Sigmoid colon (tissue), 6 donors: ENCODE measurements at regions not wholly inside any gene's neighbourhood (a gene's known extent, or its start where the extent isn't known, plus 50 kb on each side); places are given as distances from the start of the nearest gene placed in this dataset.

Source experiments
- DNase-seq: peaks from one replicate; pipeline ENCODE4 v3.0.0-alpha.2; 2019
- H3K27ac ChIP-seq, 4 donors: fragments of 200-600 bp; sonication (generic); one replicate each; pipeline ENCODE4 v1.5.1; 2016 to 2019; ENCODE audit warnings: mild to moderate bottlenecking in 1 of 4
- H3K27me3 ChIP-seq, 3 donors: fragments of 200-600 bp; sonication (generic); one replicate each; pipeline ENCODE4 v1.5.1; 2019; ENCODE audit warnings: mild to moderate bottlenecking in 1 of 3
- H3K36me3 ChIP-seq, 4 donors: fragments of 200-600 bp; sonication (generic); one replicate each; pipeline ENCODE4 v1.5.1; 2016 to 2019
- H3K4me1 ChIP-seq, 4 donors: fragments of 200-600 bp; sonication (generic); one replicate each; pipeline ENCODE4 v1.5.1; 2017 to 2019
- H3K4me3 ChIP-seq, 4 donors: fragments of 200-600 bp; sonication (generic); one replicate each; pipeline ENCODE4 v1.5.1; 2017 to 2019; ENCODE audit warnings: mild to moderate bottlenecking in 2 of 4, moderate library complexity in 1 of 4
- H3K9me3 ChIP-seq, 4 donors: fragments of 200-600 bp in 3 of 4; sonication (generic) in 3 of 4; one replicate each; pipeline versions ENCODE4 v1.5.1 to v1.6.1; 2013 to 2019
- EP300 ChIP-seq, 4 donors: sonication (generic); formaldehyde crosslinking; IDR thresholded peaks; one replicate each; pipeline ENCODE4 v1.6.1; 2017; ENCODE audit warnings: antibody characterized with exemption in 4 of 4
- POLR2A ChIP-seq, 2 donors: fragments of 450-650 bp; IDR thresholded peaks; one replicate each; pipeline ENCODE4 v1.6.1; 2016; ENCODE audit warnings: antibody characterized with exemption in 2 of 2, mild to moderate bottlenecking in 2 of 2, moderate library complexity in 2 of 2
- POLR2AphosphoS5 ChIP-seq, 4 donors: sonication (generic); formaldehyde crosslinking; IDR thresholded peaks; one replicate each; pipeline ENCODE4 v1.6.1; 2017; ENCODE audit warnings: antibody characterized with exemption in 4 of 4
- WGBS, 2 donors: extraction: QIAGEN DNeasy Blood & Tissue Kit; methylation state at CpG; one replicate each; pipeline ENCODE4 v1.1.7; 2013; 5-methylcytosine and 5-hydroxymethylcytosine counted together
- intact Hi-C: fragments of 100-400 bp; cut with DNase I; formaldehyde crosslinking; loops from one replicate; pipeline ENCODE4 v1.15.1; 2023
- TF ChIP-seq, protein P1 (sequence below), 4 experiments: fragments of 450-650 bp in 3 of 4; fragments of 200-600 bp in 1 of 4; IDR thresholded peaks; one replicate each; pipeline ENCODE4 v1.5.1; 2016 to 2019; ENCODE audit warnings: antibody characterized with exemption in 4 of 4, mild to moderate bottlenecking in 3 of 4, moderate library complexity in 2 of 4
- donor health status: healthy with polysubstance abuse.
- donor health status: healthy.

DNA sequence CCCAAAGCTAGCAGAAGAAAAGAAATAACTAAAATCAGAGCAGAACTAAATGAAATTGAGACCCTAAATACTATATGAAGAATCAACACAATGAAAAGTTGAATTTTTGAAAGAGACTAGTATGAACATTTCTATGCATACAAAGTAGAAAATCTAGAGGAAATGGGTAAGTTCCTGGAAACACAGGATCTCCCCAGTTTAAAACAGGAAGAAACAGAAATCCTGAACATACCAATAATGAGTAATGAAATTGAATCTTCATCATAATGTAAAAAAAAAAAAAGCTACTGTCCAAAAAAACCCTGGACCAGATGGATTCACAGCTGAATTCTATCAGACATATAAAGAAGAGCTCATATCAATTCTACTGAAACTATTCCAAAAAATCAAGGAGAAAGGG is 233.5 kb downstream of the PLPP3 start:
- TF ChIP-seq POLR2A (IDR thresholded peaks at IDR 0.05) (no peak), POLR2AphosphoS5 (IDR thresholded peaks at IDR 0.05) (no peak), EP300 (IDR thresholded peaks at IDR 0.05) (no peak)
- TF ChIP-seq, protein P1, sequence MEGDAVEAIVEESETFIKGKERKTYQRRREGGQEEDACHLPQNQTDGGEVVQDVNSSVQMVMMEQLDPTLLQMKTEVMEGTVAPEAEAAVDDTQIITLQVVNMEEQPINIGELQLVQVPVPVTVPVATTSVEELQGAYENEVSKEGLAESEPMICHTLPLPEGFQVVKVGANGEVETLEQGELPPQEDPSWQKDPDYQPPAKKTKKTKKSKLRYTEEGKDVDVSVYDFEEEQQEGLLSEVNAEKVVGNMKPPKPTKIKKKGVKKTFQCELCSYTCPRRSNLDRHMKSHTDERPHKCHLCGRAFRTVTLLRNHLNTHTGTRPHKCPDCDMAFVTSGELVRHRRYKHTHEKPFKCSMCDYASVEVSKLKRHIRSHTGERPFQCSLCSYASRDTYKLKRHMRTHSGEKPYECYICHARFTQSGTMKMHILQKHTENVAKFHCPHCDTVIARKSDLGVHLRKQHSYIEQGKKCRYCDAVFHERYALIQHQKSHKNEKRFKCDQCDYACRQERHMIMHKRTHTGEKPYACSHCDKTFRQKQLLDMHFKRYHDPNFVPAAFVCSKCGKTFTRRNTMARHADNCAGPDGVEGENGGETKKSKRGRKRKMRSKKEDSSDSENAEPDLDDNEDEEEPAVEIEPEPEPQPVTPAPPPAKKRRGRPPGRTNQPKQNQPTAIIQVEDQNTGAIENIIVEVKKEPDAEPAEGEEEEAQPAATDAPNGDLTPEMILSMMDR (IDR thresholded peaks at IDR 0.05): no peak

DNA sequence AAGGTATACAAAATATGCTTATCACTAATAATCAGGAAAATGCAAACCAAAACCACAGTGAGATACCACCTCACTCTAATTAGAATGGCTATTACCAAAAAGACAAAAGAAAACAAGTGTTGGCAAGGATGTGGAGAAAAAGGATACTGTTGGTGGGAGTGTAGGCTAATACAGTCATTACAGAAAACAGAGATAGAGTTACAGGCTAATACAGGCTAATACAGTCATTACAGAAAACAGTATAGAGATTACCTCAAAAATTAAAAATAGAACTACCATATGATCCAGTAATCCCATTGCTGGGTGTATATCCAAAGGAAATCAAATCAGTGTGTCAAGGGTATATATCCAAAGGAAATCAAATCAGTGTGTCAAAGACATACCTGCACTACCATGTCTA is 238.4 kb downstream of the PLPP3 start:
- intact Hi-C loops: no loop called here
- Histone ChIP-seq H3K36me3 (no peaks in the 10 kb centered on the region), H3K9me3 (peaks cover 0 to 4% (median 0%) of the 10 kb centered on the region in 4 donors), H3K4me3 (no peak overlapping the region), H3K27me3 (no peaks in the 10 kb centered on the region), H3K27ac (no peak overlapping the region), H3K4me1 (no peaks in the 10 kb centered on the region)
- TF ChIP-seq EP300 (IDR thresholded peaks at IDR 0.05) (no peak), POLR2AphosphoS5 (IDR thresholded peaks at IDR 0.05) (no peak), POLR2A (IDR thresholded peaks at IDR 0.05) (no peak)
- TF ChIP-seq, protein P1 (IDR thresholded peaks at IDR 0.05): no peak
- no peak for DNase-seq

More for the DNA sequence above, 233.5 kb downstream of the PLPP3 start:
- H3K4me1 ChIP-seq: no peaks in the 10 kb centered on the region
- no peak overlapping the region for H3K4me3 ChIP-seq
- no peaks in the 10 kb centered on the region for H3K36me3 ChIP-seq
- H3K9me3 ChIP-seq: peaks cover 0 to 4% (median 0%) of the 10 kb centered on the region in 4 donors
- no peaks in the 10 kb centered on the region for H3K27me3 ChIP-seq
- no peak overlapping the region for H3K27ac ChIP-seq
- intact Hi-C loops: no loop called here
- no peak for DNase-seq

DNA sequence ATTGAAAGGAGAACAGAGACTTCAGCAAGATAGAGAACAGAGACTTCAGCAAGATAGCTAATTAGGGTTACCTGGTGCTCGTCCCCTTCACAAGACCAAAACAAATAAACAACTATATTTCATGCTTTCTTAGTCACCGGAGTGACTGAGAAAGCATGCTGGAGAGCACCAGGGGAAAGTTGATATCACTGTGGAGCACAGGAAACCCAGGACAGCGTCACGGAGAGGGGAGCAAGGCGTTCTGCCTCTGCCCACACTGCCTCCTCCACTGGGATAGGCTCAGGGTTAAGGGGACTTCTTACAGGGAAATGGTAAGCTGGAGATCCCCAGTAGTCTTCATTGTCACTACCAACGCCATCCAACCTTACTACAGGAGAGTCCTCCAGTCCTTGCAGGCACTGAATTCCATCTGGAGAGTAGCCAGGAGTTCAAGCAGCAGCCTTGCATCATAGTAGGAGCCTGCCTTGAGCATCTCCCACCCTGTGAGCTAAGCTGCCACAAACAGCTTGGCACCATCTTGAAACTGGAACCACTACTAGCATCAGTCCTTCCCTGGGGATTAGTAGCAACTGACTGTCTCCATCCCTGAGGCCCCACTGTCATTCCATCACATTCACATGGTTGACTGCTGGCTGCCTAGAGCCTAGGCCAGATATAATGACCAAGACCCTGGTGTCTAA is 239.4 kb downstream of the PLPP3 start:
- TF ChIP-seq POLR2AphosphoS5 (IDR thresholded peaks at IDR 0.05) (no peak), EP300 (IDR thresholded peaks at IDR 0.05) (no peak), POLR2A (IDR thresholded peaks at IDR 0.05) (no peak)
- TF ChIP-seq, protein P1 (IDR thresholded peaks at IDR 0.05): no peak
- 81 to 88% methylated on average over 6 of the region's 6 CpGs for WGBS, 2 donors
- Histone ChIP-seq H3K27me3 (no peaks in the 10 kb centered on the region), H3K4me3 (no peak overlapping the region), H3K9me3 (peaks cover 0 to 4% (median 0%) of the 10 kb centered on the region in 4 donors), H3K36me3 (no peaks in the 10 kb centered on the region), H3K4me1 (no peaks in the 10 kb centered on the region), H3K27ac (no peak overlapping the region)
- intact Hi-C loops: no loop called here
- no peak for DNase-seq

DNA sequence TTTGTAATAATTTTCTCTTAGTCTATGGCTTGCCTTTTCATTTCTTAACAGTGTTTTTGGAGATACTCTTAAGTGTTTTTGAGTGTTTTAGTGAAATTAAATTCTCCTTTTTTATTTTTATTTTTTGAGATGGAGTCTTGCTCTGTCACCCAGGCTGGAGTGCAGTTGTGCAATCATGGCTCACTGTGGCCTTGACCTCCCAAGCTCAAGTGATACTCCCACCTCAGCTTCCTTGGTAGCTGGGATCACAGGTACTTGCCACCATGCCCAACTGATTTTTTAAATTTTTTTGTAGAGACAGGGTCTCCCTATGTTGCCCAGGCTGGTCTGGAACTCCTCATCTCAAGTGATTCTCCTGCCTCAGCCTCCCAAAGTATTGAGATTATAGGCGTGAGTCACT is 240.3 kb downstream of the PLPP3 start:
- no peak for DNase-seq
- H3K36me3 ChIP-seq: no peaks in the 10 kb centered on the region
- no peaks in the 10 kb centered on the region for H3K4me1 ChIP-seq
- no peaks in the 10 kb centered on the region for H3K27me3 ChIP-seq
- H3K4me3 ChIP-seq: no peak overlapping the region
- H3K9me3 ChIP-seq: no peaks in the 10 kb centered on the region
- no peak overlapping the region for H3K27ac ChIP-seq
- intact Hi-C loops: no loop called here
- 88% methylated on average over 1 of the region's 1 CpG for WGBS, 2 donors
- TF ChIP-seq, protein P1 (IDR thresholded peaks at IDR 0.05): no peak
- TF ChIP-seq POLR2A (IDR thresholded peaks at IDR 0.05) (no peak), EP300 (IDR thresholded peaks at IDR 0.05) (no peak), POLR2AphosphoS5 (IDR thresholded peaks at IDR 0.05) (no peak)

DNA sequence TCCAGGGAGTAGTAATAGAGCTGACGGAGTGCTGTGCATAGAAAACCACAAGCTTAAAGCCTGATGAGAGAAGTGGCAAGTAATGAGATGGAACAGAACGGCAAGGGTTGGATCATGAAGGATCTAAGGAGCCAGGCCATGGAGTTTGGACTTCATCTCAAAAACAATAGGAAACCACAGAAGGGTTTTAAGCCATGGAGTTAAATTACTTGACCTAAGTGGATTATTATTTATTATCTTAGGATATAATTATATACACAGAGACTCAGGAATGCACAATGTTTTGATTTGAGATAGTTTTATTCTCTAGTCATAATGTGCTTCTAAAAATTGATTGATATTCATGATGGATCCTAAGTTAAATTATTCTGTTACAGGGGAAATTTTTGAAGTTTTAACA is 242.4 kb downstream of the PLPP3 start:
- 79 to 83% methylated on average over 2 of the region's 2 CpGs for WGBS, 2 donors
- TF ChIP-seq POLR2AphosphoS5 (IDR thresholded peaks at IDR 0.05): no peak
- no peak for TF ChIP-seq POLR2A (IDR thresholded peaks at IDR 0.05)
- TF ChIP-seq EP300 (IDR thresholded peaks at IDR 0.05): no peak
- DNase-seq: no peak
- H3K4me1 ChIP-seq: no peaks in the 10 kb centered on the region
- H3K27ac ChIP-seq: no peak overlapping the region
- no peaks in the 10 kb centered on the region for H3K9me3 ChIP-seq
- H3K27me3 ChIP-seq: no peaks in the 10 kb centered on the region
- no peaks in the 10 kb centered on the region for H3K36me3 ChIP-seq
- no peak overlapping the region for H3K4me3 ChIP-seq
- intact Hi-C loops: no loop called here
